ENCODE measurements at regions not wholly inside any gene's neighbourhood (a gene's known extent, or its start where the extent isn't known, plus 50 kb on each side); places are given as distances from the start of the nearest gene placed in this dataset.

- TF ChIP-seq MAZ (IDR thresholded peaks at IDR 0.05; ENCODE audit: borderline replicate concordance, low read depth, low read length), result no peak
- TF ChIP-seq BHLHE40 (IDR thresholded peaks at IDR 0.05; ENCODE audit: low read depth, low read length), result no peak
- no peak for TF ChIP-seq CEBPB (IDR thresholded peaks at IDR 0.05; ENCODE audit: low read depth, low read length)
- TF ChIP-seq POLR2A (IDR thresholded peaks at IDR 0.05; ENCODE audit: low read depth, low read length), result no peak
Observed at GRCh38 chr14:101064121-101064661, 160.7 kb upstream of the RTL1 start.
